HG03378 (cell line): ENCODE measurements at regions not wholly inside any gene's neighbourhood (a gene's known extent, or its start where the extent isn't known, plus 50 kb on each side); places are given as distances from the start of the nearest gene placed in this dataset.
A peak's percentile ranks its signal among the peaks of the same experiment; 100 is the strongest.

Experiments used
- ATAC-seq: cut with Tn5 transposase; IDR thresholded peaks from one replicate; pipeline ENCODE4 v1.9.1; 2021; ENCODE audit warnings: mild to moderate bottlenecking, moderate library complexity; ENCODE audit not compliant: unreplicated experiment

GRCh38 chr13:62280590-62280989 is 864.9 kb upstream of the PCDH20 start:
- ATAC-seq: peak; percentile 77

- no peak for ATAC-seq
Measured at GRCh38 chr13:62278271-62278670, 862.6 kb upstream of the PCDH20 start.

GRCh38 chr13:62251734-62252133 is 836.1 kb upstream of the PCDH20 start:
- ATAC-seq: no peak

GRCh38 chr13:62250501-62251201 is 835.0 kb upstream of the PCDH20 start:
- ATAC-seq: no peak

DNA sequence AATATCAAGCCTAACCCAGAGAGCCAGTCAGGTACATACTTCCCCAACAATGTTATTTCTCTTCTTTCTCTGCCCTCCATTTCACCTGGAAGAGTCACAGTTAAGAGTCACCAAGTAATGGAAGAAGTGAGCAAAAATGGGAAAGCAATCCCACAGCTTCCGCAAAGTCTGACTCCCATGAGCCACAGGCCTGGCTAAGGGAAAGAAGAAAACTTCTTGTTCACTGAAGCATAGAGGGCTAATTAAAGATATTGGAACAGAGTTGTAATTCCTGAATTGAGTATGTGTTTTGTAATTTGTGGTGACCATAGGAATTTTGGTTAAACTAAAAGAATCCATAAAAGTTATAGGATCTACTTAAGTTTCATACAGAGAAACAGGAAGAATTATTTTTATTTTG is 830.9 kb upstream of the PCDH20 start:
- no peak for ATAC-seq

- no peak for ATAC-seq
Measured at GRCh38 chr13:62243106-62243505, 827.5 kb upstream of the PCDH20 start.

DNA sequence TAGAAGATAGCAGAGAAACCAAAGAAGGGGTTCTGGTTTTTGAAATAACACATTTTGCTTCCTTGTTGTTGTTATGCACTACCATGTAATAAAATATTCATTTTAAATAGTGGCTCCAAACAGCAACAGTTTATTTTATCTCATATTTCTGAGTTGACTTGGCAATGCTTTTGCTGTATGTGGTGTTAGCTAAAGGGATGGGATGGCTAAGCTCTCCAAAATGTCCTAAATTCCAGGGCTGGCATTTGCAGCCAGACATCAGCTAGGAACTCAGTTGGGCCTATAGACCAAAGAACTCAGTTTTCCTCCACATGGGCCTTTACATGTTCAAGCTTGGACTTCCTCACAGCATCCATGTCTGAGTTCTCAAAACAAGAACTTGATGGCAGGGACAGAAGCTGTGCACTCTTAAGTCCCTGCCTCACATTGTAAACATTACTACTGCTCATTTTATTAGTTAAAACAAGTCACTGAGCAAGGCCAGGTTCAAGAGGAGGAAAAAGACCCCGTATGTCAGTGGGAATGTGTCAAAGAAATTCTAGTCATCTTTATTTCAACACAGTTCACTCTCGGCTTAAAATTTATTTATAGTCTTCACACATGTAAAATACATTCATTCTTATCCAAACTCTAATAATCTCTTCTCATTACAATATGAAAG is 819.3 kb upstream of the PCDH20 start:
- no peak for ATAC-seq

DNA sequence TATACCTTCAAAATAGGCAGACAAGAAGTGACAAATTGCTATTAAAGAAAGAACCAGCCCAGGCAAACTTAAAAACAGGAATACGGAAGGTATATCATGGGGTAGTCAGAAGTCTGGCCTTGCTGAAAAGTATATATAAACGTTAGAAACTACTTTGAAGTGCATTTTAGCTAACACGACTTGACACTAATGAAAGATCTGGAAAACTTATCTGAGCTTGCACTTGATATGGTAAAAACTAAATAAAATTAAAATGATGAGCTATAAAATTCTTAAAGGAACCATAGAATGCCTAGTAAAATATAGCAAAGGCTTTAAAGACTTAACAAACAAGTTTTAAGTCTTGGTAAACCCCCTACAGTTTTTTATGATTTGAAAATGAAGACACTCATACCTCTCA is 795.3 kb upstream of the PCDH20 start:
- no peak for ATAC-seq

DNA sequence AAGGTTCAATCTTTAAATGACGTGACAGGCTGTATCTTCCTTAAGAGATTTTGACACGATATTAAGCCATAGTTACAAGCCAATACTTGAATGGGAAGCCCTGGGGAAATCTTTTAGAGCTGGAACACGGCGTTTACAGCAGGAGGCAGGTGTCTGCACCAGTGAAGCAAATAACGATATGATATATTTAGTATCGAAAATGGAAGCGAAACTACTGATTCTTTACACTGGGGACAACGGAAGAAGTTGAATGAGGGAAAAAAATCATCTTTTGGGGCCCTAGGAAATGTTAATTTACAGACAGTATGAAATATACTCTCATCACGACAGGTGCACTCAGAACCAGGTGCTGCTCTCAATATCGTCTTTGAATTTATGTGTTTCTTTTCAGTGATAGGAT is 793.9 kb upstream of the PCDH20 start:
- ATAC-seq: peak; percentile 88

DNA sequence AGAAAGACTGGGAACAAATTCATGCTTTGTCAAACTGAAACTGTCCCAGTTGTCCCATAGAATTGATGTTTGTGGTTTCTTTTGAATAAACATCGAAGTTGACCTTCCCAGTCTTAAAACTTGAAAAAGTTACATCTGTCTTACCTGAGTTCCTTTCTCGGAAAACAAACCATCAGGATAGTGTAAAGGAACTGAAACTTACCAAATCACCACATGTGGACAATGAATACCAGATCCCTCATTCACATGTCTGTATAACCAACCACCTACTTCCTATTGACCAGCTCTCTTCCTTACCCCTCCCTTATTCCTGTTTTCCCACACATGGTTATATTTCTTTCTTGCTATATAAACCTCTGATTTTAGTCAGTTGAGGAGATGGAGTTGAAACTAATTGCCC is 791.7 kb upstream of the PCDH20 start:
- no peak for ATAC-seq

DNA sequence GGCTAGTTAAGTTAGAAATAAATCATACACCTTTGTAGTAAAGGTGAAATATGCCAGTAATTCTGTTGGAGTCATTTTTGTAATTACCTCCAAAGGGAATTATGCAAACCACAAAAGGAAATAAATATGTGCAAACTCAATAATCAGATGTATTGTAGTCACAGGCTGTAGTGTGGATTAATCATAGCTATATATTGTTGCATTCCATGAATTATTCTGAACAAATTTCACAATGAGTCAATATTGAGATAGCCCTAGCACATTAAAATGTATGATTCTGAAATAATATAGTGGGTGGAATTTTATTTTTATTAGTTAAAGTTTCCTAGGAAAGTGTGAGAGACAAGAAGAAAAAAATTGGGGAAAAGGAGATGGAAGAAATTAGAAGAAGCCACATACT is 790.5 kb upstream of the PCDH20 start:
- no peak for ATAC-seq

GRCh38 chr13:62205273-62205672 is 789.6 kb upstream of the PCDH20 start:
- no peak for ATAC-seq

- no peak for ATAC-seq
Measured at GRCh38 chr13:62194371-62194770, 778.7 kb upstream of the PCDH20 start.

DNA sequence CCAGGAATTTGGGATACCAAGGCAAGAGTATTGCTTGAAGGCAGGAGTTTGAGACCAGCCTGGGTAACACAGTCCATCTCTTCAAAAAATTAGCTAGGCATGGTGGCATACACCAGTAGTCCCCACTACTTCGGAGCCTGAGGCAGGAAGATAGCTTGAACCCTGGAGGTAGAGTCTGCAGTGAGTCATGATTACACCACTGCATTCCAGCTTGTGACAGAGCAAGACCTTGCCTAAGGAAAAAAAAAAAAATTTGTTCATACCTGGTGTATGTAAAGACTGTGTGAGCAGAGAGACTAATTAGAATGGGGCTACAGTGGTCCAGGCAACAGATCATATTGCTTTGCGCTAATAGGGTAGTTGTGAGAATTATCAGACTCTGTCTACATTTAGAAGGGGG is 778.3 kb upstream of the PCDH20 start:
- ATAC-seq: no peak

DNA sequence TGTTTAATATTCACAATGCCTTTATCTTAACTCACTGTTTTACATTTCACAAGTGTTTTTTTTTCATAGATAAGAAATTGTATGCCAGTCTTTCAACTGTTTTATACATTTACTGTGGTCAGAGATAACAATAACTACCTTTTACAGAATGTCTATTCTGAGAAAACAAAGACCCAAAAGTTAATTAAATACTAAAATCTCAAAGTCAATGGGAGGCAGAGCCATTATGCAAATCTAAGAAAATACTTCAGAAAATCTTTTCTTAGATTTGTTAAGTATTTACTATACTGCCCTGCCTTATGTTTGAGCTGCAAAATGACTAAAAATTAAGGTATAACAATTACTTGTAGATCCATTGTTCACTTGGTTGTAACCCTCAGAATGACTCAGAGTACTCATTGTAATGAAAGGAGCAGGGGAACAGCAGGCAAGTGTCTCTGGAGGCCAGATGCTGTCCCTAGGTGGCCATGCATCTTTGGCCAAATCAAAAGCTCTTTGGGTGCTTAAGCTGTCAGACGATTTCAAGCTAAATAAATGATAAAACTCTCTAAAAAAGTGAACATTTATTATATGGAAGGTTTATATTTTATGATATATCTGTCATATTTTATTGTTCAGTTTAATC is 770.1 kb upstream of the PCDH20 start:
- no peak for ATAC-seq

DNA sequence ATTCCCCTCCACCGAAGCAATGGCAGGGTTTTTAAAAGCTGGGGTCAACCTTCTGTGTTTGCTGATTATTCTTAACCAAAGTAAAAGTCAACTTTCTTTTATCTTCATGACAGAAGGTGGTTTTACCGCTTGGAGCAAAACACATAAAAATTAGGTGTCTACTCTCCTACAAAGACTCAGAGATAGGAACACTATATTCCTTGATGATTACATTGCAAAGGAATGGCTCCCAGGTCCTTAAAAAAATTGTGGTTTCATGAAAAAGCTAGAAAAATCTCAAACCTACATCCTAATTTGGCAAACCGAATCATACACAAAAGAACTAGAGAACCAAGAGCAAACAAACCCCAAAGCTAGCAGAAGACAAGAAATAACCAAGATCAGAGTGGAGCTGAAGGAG is 760.4 kb upstream of the PCDH20 start:
- ATAC-seq: no peak

- no peak for ATAC-seq
Measured at GRCh38 chr13:62173958-62174357, 758.3 kb upstream of the PCDH20 start.

- no peak for ATAC-seq
Measured at GRCh38 chr13:62171697-62172096, 756.0 kb upstream of the PCDH20 start.

GRCh38 chr13:62168891-62169290 is 753.2 kb upstream of the PCDH20 start:
- no peak for ATAC-seq

- ATAC-seq: no peak
Measured at GRCh38 chr13:62167650-62168172, 752.1 kb upstream of the PCDH20 start.

DNA sequence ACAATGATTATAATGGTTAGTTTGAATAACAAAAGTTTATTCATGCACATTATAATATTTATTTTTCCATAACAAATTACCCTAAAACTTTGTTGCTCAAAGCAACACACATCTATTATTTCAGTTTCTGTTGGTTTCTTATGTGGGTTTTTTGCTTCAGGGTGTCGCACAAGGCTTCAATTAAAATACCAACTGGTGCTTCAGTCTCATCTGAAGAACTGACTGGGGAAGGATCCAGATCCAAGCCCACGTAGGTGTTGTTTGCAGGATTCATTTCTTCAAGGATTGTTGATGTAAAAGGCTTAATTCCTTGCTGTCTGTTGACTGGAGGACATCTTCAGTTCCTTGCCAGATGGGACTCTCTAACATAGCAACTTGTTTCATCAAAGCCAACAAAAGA is 747.2 kb upstream of the PCDH20 start:
- ATAC-seq: no peak

DNA sequence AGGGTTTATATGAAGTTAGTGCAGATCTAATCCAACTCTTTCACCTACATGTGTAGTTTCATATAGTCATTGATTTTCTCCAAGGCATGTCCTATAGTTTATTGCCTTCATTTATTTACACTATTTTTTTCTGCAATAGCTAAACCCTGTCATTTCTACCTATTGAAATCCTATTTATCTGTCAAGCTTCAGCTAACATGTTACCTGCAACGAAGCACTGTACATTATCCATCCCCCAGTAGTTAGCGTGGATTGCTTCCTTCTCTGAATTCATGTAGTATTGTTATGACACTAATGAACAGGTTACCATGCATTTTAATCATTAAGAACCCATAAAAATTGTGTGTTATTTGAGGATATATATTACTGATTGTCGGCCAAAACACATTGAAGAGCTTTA is 742.9 kb upstream of the PCDH20 start:
- no peak for ATAC-seq
